ENCODE measurements at regions not wholly inside any gene's neighbourhood (a gene's known extent, or its start where the extent isn't known, plus 50 kb on each side); places are given as distances from the start of the nearest gene placed in this dataset.
A peak's percentile ranks its signal among the peaks of the same experiment; 100 is the strongest.

DNA sequence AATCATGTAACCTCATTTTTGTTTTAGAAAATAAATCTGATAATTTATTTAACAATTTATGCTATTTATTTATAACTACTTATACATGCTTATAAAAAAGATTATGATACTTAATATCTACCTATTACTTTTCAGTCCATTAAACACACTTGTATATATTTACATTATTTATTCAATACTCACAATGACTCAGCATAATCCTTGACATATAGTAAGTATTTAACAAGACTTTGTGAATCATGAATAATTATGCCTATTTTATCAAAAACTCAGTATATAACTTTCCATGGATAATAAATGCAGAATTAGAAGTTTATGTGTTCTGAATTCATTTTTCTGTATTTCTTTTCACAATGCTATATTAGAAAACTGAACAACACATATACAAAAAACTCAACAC, 266.0 kb upstream of the STAC start:
- DNase-seq, result no peak
- Histone ChIP-seq H3K4me3 (ENCODE audit: low read depth, low read length) (no peak overlapping the region), H3K27ac (no peak overlapping the region), H3K27me3 (replicated peaks) (no peaks in the 10 kb centered on the region), H3K36me3 (replicated peaks) (no peaks in the 10 kb centered on the region)
- TF ChIP-seq, protein P1, sequence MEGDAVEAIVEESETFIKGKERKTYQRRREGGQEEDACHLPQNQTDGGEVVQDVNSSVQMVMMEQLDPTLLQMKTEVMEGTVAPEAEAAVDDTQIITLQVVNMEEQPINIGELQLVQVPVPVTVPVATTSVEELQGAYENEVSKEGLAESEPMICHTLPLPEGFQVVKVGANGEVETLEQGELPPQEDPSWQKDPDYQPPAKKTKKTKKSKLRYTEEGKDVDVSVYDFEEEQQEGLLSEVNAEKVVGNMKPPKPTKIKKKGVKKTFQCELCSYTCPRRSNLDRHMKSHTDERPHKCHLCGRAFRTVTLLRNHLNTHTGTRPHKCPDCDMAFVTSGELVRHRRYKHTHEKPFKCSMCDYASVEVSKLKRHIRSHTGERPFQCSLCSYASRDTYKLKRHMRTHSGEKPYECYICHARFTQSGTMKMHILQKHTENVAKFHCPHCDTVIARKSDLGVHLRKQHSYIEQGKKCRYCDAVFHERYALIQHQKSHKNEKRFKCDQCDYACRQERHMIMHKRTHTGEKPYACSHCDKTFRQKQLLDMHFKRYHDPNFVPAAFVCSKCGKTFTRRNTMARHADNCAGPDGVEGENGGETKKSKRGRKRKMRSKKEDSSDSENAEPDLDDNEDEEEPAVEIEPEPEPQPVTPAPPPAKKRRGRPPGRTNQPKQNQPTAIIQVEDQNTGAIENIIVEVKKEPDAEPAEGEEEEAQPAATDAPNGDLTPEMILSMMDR (IDR thresholded peaks at IDR 0.05; ENCODE audit: low read depth, low read length, missing control alignments), result no peak
- in situ Hi-C loops (cut with HindIII; ENCODE audit: low pct_ligation_motif_present, low sequenced_read_pairs), result no loop called here

DNA sequence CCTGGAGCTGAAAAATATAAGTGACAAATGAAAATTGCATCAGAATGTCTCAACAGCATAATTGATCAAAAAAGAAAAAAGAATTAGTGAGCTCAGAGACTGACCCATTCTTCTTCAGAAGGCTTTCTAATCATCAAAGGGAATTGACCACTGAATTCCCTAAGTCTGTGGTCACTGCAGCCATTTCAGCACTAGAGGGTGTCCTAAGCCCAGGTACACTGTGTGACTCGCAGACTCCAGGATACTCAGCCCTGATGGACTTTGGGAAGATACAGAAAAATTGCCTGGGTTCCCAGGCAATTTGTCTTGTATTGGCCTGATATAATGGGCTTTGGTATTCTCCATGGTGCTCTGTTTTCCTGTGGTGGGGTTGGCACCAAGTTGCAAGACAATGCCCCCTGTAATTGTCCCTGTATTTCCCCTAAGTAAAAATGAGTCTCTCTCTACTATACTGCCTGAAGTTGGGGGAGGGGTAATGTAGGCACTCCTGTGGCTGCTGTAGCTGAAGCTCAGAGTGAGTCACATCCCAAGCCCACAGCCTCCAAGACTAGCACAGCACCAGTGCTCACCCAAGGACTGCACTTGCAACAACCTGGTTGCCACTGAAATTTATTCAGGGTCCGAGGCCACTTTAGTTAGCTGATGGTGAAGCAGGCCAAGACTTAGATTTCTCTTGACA, 256.0 kb upstream of the STAC start:
- Histone ChIP-seq H3K36me3 (replicated peaks) (no peaks in the 10 kb centered on the region), H3K27me3 (replicated peaks) (no peaks in the 10 kb centered on the region), H3K27ac (no peak overlapping the region), H3K4me3 (ENCODE audit: low read depth, low read length) (no peak overlapping the region)
- peak; percentile 63 for DNase-seq
- TF ChIP-seq, protein P1 (IDR thresholded peaks at IDR 0.05; ENCODE audit: low read depth, low read length, missing control alignments), result peak; percentile 85
- in situ Hi-C loops (cut with HindIII; ENCODE audit: low pct_ligation_motif_present, low sequenced_read_pairs), result no loop called here

DNA sequence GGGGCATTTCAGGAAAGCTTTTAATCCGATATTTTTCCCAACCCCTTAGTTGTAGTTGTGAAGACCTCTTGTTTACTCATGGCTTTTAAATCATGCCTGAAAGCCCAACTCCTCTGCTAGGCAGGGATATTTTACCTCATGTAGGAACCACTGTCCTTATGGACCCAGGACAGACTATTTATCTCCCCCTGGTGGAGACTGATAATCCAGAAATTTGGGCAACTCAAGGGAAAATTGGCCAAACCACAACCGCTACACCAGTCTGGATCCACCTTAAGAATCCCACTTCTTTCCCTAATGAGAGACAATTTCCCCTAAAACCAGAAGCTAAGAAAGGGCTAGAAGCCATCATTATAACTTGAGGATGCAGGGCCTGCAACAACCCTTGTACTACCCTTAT, 248.1 kb upstream of the STAC start:
- Histone ChIP-seq H3K27me3 (replicated peaks) (no peaks in the 10 kb centered on the region), H3K4me3 (ENCODE audit: low read depth, low read length) (no peak overlapping the region), H3K36me3 (replicated peaks) (no peaks in the 10 kb centered on the region), H3K27ac (no peak overlapping the region)
- in situ Hi-C loops (cut with HindIII; ENCODE audit: low pct_ligation_motif_present, low sequenced_read_pairs), result no loop called here
- no peak for DNase-seq
- TF ChIP-seq, protein P1 (IDR thresholded peaks at IDR 0.05; ENCODE audit: low read depth, low read length, missing control alignments), result peak; percentile 36

DNA sequence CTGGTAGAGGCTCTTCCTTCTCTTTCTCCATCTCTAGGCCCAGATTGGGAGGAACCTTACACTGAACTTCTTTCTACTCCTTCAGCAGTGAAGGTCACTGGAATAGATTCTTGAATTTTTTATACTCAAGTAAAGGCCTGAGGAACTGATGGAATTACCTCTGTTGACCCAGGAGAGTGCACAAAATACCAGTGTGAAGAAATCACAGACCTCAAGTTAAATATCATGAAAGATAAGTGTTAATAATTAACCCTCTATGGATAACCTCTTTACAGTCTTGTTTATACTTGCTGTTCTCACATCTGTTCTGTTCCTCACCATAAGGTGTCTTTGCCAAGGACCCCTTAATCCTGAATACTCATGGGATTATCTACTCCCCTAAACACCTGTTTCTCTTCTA, 244.4 kb upstream of the STAC start:
- H3K4me3 ChIP-seq (ENCODE audit: low read depth, low read length), result no peak overlapping the region
- no peak for DNase-seq
- in situ Hi-C loops (cut with HindIII; ENCODE audit: low pct_ligation_motif_present, low sequenced_read_pairs), result no loop called here
- no peak overlapping the region for H3K27ac ChIP-seq
- H3K36me3 ChIP-seq (replicated peaks), result no peaks in the 10 kb centered on the region
- TF ChIP-seq, protein P1 (IDR thresholded peaks at IDR 0.05; ENCODE audit: low read depth, low read length, missing control alignments), result no peak
- no peaks in the 10 kb centered on the region for H3K27me3 ChIP-seq (replicated peaks)

DNA sequence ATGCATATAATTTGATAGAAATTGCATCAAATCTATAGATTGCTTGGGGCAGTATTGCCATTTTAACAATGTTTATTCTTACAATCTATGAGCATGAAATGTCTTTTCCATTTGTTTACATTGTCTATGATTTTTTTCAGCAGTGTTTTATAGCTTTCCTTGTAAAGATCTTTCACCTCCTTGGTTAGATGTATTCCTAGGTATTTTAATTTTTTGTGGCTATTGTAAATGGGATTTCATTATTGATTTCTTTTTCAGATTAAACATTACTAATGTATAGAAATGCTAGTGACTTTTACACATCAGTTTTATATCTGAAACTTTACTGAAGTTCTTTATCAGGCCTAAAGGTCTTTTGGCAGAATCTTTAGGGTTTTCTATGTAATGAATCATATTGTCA, 237.6 kb upstream of the STAC start:
- in situ Hi-C loops (cut with HindIII; ENCODE audit: low pct_ligation_motif_present, low sequenced_read_pairs), result no loop called here
- Histone ChIP-seq H3K36me3 (replicated peaks) (no peaks in the 10 kb centered on the region), H3K4me3 (ENCODE audit: low read depth, low read length) (no peak overlapping the region), H3K27me3 (replicated peaks) (no peaks in the 10 kb centered on the region), H3K27ac (no peak overlapping the region)
- TF ChIP-seq, protein P1 (IDR thresholded peaks at IDR 0.05; ENCODE audit: low read depth, low read length, missing control alignments), result no peak
- DNase-seq, result no peak

DNA sequence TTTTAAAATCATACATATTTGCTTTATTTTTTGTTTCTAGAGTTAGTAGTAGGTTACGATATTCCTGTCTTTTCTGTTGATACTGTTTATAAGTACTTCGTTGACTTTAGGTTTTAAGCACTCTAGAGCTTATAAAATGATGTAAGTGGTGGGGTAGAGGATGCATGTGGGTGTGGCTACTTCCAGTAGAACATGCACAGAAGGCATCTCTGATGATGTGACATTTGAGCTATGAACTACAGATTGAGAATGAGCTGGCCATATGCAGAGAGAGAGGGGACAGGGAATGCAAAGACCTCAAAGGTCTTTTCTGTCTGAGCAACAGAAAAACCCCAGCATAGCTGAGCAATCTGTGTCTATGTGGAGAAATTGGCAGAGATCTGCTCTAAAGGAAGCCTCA, 233.9 kb upstream of the STAC start:
- no peak for DNase-seq
- H3K27ac ChIP-seq, result no peak overlapping the region
- H3K27me3 ChIP-seq (replicated peaks), result no peaks in the 10 kb centered on the region
- no peak overlapping the region for H3K4me3 ChIP-seq (ENCODE audit: low read depth, low read length)
- H3K36me3 ChIP-seq (replicated peaks), result no peaks in the 10 kb centered on the region
- TF ChIP-seq, protein P1 (IDR thresholded peaks at IDR 0.05; ENCODE audit: low read depth, low read length, missing control alignments), result no peak
- in situ Hi-C loops (cut with HindIII; ENCODE audit: low pct_ligation_motif_present, low sequenced_read_pairs), result no loop called here

All from brain microvascular endothelial cell (primary cell).